Fibroblast of lung (primary cell): ENCODE measurements at regions not wholly inside any gene's neighbourhood (a gene's known extent, or its start where the extent isn't known, plus 50 kb on each side); places are given as distances from the start of the nearest gene placed in this dataset.

Source experiments
- DNase-seq, 2 donors: peaks; one replicate each; pipeline versions ENCODE4 v3.0.0 to v3.0.0-alpha.2; 2010; ENCODE audit warnings: low read depth in 2 of 2
- H2AFZ ChIP-seq: 2 replicates; pipeline ENCODE4 v1.5.1; 2012; ENCODE audit warnings: low read length, control low read depth, inconsistent platforms
- H3K27ac ChIP-seq: 2 replicates; pipeline ENCODE4 v1.5.1; 2011; ENCODE audit warnings: low read length, control low read depth; ENCODE audit not compliant: insufficient read depth
- H3K27me3 ChIP-seq: 2 replicates; pipeline ENCODE4 v1.5.1; 2011; ENCODE audit warnings: mild to moderate bottlenecking, low read length; ENCODE audit not compliant: control insufficient read depth, insufficient read depth
- H3K36me3 ChIP-seq: 2 replicates; pipeline ENCODE4 v1.5.1; 2011; ENCODE audit warnings: low read length; ENCODE audit not compliant: control insufficient read depth, insufficient read depth
- H3K4me1 ChIP-seq: 2 replicates; pipeline ENCODE4 v1.5.1; 2011; ENCODE audit warnings: low read length; ENCODE audit not compliant: control insufficient read depth, insufficient read depth; ENCODE audit errors: extremely low read depth
- H3K4me2 ChIP-seq: 2 replicates; pipeline ENCODE4 v1.5.1; 2011; ENCODE audit warnings: low read length, control low read depth; ENCODE audit not compliant: insufficient read depth; ENCODE audit errors: extremely low read depth
- H3K4me3 ChIP-seq, 4 experiments: fragments of 200-600 bp in 1 of 4; sonication (generic) in 1 of 4; replicated peaks in 1 of 4; 2 replicates each; pipeline ENCODE4 v1.5.1; 2011 to 2016; ENCODE audit warnings: low read length in 4 of 4, low read depth in 3 of 4, mild to moderate bottlenecking in 3 of 4, control low read depth in 2 of 4, inconsistent platforms in 1 of 4, mixed read lengths in 1 of 4; ENCODE audit not compliant: insufficient read depth in 1 of 4; ENCODE audit errors: control extremely low read depth in 1 of 4
- H3K79me2 ChIP-seq: 2 replicates; pipeline ENCODE4 v1.5.1; 2012; ENCODE audit warnings: mild to moderate bottlenecking, low read length, inconsistent platforms; ENCODE audit not compliant: control insufficient read depth, insufficient read depth
- H3K9ac ChIP-seq: 2 replicates; pipeline ENCODE4 v1.5.1; 2011; ENCODE audit warnings: mild to moderate bottlenecking, low read length, control low read depth; ENCODE audit not compliant: insufficient read depth
- H3K9me3 ChIP-seq: 2 replicates; pipeline ENCODE4 v1.5.1; 2012; ENCODE audit warnings: low read depth, low read length; ENCODE audit not compliant: control insufficient read depth, insufficient read depth
- H4K20me1 ChIP-seq: 2 replicates; pipeline ENCODE4 v1.5.1; 2011; ENCODE audit warnings: low read length; ENCODE audit not compliant: control insufficient read depth, insufficient read depth; ENCODE audit errors: extremely low read depth
- EZH2 ChIP-seq: IDR thresholded peaks from 2 replicates; pipeline ENCODE4 v1.5.1; 2012; ENCODE audit warnings: low read length, control low read depth, mild to moderate bottlenecking; ENCODE audit errors: missing control alignments
- TF ChIP-seq, protein P1 (sequence below), 2 donors: IDR thresholded peaks in 1 of 2; conservative IDR thresholded peaks in 1 of 2; 1 replicate in 1 of 2; 2 replicates in 1 of 2; pipeline ENCODE4 v1.5.1; 2011 to 2012; ENCODE audit warnings: low read length in 2 of 2, control low read depth in 1 of 2, inconsistent platforms in 1 of 2, low read depth in 1 of 2, mild to moderate bottlenecking in 1 of 2

DNA sequence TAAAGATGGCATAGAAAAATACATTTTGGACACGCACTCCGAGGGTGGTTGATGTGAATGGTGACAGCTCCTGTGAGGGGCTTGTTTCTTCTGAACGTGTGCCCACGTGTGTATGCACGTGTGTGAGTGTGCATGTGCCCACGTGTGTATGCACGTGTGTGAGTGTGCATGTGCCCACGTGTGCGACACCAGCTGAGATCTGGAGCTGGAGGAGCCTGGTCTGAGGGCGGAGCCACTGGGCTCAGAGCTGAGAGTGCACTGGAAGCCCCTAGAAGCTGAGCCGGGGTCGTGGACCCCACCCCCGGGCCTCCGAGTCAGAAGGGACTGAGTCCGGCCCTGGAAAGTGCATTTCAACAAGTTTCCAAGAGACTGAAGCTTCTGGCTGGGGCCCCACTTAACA lies 282.5 kb upstream of the IRX4 start:
- Histone ChIP-seq H4K20me1 (no peaks in the 10 kb centered on the region), H3K79me2 (no peaks in the 10 kb centered on the region), H3K27ac (no peak overlapping the region), H3K4me3 (no peak overlapping the region), H3K4me1 (no peaks in the 10 kb centered on the region), H3K27me3 (no peaks in the 10 kb centered on the region), H3K9me3 (no peaks in the 10 kb centered on the region), H3K36me3 (no peaks in the 10 kb centered on the region), H2AFZ (no peak overlapping the region), H3K9ac (no peak overlapping the region), H3K4me2 (no peak overlapping the region)
- no peak for DNase-seq
- no peak for TF ChIP-seq EZH2
- TF ChIP-seq, protein P1, sequence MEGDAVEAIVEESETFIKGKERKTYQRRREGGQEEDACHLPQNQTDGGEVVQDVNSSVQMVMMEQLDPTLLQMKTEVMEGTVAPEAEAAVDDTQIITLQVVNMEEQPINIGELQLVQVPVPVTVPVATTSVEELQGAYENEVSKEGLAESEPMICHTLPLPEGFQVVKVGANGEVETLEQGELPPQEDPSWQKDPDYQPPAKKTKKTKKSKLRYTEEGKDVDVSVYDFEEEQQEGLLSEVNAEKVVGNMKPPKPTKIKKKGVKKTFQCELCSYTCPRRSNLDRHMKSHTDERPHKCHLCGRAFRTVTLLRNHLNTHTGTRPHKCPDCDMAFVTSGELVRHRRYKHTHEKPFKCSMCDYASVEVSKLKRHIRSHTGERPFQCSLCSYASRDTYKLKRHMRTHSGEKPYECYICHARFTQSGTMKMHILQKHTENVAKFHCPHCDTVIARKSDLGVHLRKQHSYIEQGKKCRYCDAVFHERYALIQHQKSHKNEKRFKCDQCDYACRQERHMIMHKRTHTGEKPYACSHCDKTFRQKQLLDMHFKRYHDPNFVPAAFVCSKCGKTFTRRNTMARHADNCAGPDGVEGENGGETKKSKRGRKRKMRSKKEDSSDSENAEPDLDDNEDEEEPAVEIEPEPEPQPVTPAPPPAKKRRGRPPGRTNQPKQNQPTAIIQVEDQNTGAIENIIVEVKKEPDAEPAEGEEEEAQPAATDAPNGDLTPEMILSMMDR (conservative IDR thresholded peaks at IDR 0.05 in 1 of 2, IDR thresholded peaks at IDR 0.05 in 1 of 2; ENCODE audit: low read depth in 1 of 2, low read length in 2 of 2): no peak

DNA sequence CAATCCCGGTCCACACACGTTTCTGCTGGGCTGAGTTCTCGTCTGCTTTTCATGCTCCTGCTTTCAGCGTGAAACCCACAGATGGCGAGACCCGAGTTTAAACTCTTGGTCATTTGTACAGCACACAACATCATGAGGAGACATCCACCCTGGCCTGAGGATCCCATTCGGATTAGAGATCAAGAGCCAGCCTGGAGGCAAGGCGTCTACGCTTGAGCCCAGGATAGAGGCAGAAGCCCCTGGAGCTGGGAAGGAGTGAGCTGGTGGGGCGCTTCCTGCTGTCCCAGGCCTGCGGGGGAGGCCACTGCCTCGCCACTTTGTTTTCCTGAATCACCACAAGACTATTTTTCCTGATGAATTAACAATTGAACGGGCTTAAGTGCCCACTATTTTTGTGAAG lies 281.9 kb upstream of the IRX4 start:
- TF ChIP-seq, protein P1 (conservative IDR thresholded peaks at IDR 0.05 in 1 of 2, IDR thresholded peaks at IDR 0.05 in 1 of 2; ENCODE audit: low read depth in 1 of 2, low read length in 2 of 2): no peak
- no peak for TF ChIP-seq EZH2
- H2AFZ ChIP-seq: no peak overlapping the region
- no peaks in the 10 kb centered on the region for H4K20me1 ChIP-seq
- H3K27me3 ChIP-seq: no peaks in the 10 kb centered on the region
- H3K9ac ChIP-seq: no peak overlapping the region
- no peak overlapping the region for H3K4me3 ChIP-seq
- H3K36me3 ChIP-seq: no peaks in the 10 kb centered on the region
- no peaks in the 10 kb centered on the region for H3K9me3 ChIP-seq
- H3K4me1 ChIP-seq: no peaks in the 10 kb centered on the region
- H3K27ac ChIP-seq: no peak overlapping the region
- H3K79me2 ChIP-seq: no peaks in the 10 kb centered on the region
- no peak overlapping the region for H3K4me2 ChIP-seq
- DNase-seq: no peak

DNA sequence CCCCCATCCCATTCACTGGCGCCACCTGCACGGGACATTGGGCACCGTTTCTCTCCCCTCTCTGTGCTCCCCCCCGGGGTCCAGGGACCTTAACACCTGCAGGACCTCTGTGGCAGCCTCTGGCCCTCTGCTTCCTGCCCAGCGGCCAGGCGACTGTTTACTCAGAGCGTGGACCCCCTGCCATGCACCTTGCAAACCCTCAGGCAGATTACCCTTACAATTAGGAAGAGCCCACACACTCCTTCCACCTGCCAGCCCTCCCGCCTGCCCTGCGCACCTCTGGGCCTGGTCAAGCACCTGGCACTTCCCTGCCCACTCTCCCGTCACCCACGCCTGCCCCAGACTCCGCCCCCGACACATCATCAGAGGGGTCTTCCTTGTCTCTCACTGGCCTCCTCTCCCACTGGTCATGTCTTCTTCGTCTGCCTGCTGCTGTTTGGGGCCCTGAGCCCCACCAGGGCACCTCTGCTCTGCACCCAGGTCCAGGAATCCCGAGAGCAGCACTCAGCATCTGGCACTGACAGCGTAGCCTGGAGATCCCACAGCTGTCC lies 281.3 kb upstream of the IRX4 start:
- Histone ChIP-seq H3K27ac (no peak overlapping the region), H3K4me2 (no peak overlapping the region), H3K36me3 (no peaks in the 10 kb centered on the region), H4K20me1 (no peaks in the 10 kb centered on the region), H3K4me1 (no peaks in the 10 kb centered on the region), H3K4me3 (no peak overlapping the region), H3K79me2 (no peaks in the 10 kb centered on the region), H3K9ac (no peak overlapping the region), H2AFZ (no peak overlapping the region), H3K9me3 (no peaks in the 10 kb centered on the region), H3K27me3 (no peaks in the 10 kb centered on the region)
- no peak for TF ChIP-seq EZH2
- TF ChIP-seq, protein P1 (conservative IDR thresholded peaks at IDR 0.05 in 1 of 2, IDR thresholded peaks at IDR 0.05 in 1 of 2; ENCODE audit: low read depth in 1 of 2, low read length in 2 of 2): no peak
- DNase-seq: no peak
